Neuron (in vitro differentiated cells): ENCODE measurements at regions not wholly inside any gene's neighbourhood (a gene's known extent, or its start where the extent isn't known, plus 50 kb on each side); places are given as distances from the start of the nearest gene placed in this dataset.

Experiments used
- H2AFZ ChIP-seq: one replicate; pipeline ENCODE4 v1.6.1; 2013; ENCODE audit warnings: low read depth, mild to moderate bottlenecking, inconsistent platforms, low read length, moderate library complexity
- H3K27me3 ChIP-seq: one replicate; pipeline ENCODE4 v1.6.1; 2013; ENCODE audit warnings: low read length; ENCODE audit not compliant: insufficient read depth
- H3K36me3 ChIP-seq: one replicate; pipeline ENCODE4 v1.6.1; 2013; ENCODE audit warnings: low read length; ENCODE audit not compliant: insufficient read depth
- H3K4me1 ChIP-seq: one replicate; pipeline ENCODE4 v1.6.1; 2013; ENCODE audit warnings: low read length; ENCODE audit not compliant: insufficient read depth
- H3K4me3 ChIP-seq: 2 replicates; pipeline ENCODE4 v1.5.1; 2013; ENCODE audit warnings: mild to moderate bottlenecking, low read length, moderate library complexity
- H3K9me3 ChIP-seq: one replicate; pipeline ENCODE4 v1.6.1; 2013; ENCODE audit warnings: low read length

DNA sequence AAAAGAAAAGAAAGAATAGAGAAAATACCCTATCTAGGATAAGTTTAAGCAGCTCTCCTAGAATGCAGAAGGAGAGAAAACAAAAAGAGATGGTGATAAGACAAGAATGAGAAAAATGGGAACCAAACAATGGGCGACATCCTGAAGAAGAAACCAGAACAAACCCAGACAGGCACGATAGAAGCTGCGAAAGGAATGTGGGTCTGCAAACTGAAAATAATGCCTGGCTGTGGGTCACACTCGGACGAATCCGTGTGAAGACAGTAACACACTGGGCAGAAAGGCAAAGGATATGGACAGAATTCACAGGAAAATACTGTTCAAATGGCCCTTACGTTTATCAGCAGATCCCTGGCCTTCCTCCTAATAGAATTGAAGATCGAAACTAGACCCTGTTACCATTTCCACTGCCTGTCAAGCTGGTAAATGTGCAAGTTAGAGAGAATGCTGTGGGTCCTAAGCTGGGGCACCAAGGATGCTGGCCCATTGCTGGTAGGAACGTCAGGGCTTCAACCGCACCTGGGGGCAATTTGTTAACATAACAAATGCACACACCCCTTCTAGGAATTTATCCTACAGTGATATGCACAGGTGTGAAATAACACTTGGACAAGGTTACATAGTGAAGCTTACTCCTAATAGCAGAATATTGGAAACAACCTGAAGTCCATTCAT, 117.5 kb upstream of the RFLNA start:
- Histone ChIP-seq H3K4me1 (no peaks in the 10 kb centered on the region), H3K4me3 (no peak overlapping the region), H3K9me3 (no peaks in the 10 kb centered on the region), H3K36me3 (no peaks in the 10 kb centered on the region), H3K27me3 (no peaks in the 10 kb centered on the region), H2AFZ (no peak overlapping the region)

- Histone ChIP-seq H3K9me3 (no peaks in the 10 kb centered on the region), H3K4me1 (no peaks in the 10 kb centered on the region), H2AFZ (no peak overlapping the region), H3K27me3 (no peaks in the 10 kb centered on the region), H3K36me3 (no peaks in the 10 kb centered on the region), H3K4me3 (no peak overlapping the region)
These were observed 117.0 kb upstream of the RFLNA start for GRCh38 chr12:124177951-124178316.

DNA sequence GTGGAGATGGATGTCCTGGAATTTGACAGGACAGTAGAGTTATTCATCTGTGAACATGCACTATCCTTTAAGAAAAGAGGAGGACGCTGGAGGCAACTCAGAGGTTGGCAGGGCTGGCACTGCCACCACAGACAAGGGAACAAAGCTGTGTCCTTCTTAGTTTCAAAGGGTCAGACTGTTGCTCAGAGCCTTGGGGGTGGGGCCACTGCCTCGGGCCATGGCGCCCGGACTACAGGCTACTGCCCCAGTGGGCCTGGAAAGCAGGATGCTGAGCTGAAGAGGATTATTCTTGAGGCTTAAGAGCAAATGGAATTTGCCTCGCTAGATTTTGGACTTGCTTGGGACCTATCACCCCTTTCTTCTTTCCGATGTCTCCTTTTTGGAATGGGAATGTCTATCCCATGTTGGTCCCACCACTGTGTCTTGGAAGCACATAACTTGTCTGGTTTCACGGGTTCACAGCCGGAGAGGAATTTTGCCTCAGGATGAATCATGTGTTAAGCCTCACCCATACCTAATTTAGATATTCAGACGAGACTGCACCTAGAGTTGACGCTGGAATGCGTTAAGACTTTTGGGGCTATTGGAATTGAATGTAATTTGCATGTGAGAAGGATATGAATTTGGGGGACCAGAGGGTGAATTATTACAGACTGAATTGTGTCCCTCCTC, 114.8 kb upstream of the RFLNA start:
- no peaks in the 10 kb centered on the region for H3K36me3 ChIP-seq
- no peaks in the 10 kb centered on the region for H3K27me3 ChIP-seq
- H2AFZ ChIP-seq: no peak overlapping the region
- no peak overlapping the region for H3K4me3 ChIP-seq
- no peaks in the 10 kb centered on the region for H3K9me3 ChIP-seq
- H3K4me1 ChIP-seq: no peaks in the 10 kb centered on the region

DNA sequence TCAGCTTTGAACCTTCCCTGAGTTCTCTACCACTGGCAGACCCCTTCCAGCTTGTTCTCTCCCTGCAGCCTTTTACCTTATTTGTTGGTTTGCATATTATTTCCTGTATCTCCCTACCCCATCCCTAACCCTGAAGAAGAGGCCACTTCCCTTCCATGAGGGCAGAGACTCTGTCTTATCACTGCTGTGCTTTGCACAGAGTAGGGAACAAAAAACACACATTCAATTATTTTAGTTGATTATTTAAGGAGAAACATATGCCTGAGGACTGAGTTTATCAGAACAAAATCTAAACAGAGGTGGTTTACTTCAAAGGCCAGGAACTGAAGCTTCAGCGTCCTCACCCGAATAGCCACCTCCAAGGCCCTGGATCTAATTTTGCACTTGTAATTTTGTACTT, 111.7 kb upstream of the RFLNA start:
- H3K4me3 ChIP-seq: no peak overlapping the region

GRCh38 chr12:124184456-124184855, 110.4 kb upstream of the RFLNA start:
- peaks cover 5% of the 10 kb centered on the region for H3K4me1 ChIP-seq
- no peaks in the 10 kb centered on the region for H3K9me3 ChIP-seq
- no peaks in the 10 kb centered on the region for H3K36me3 ChIP-seq
- no peaks in the 10 kb centered on the region for H3K27me3 ChIP-seq
- no peak overlapping the region for H3K4me3 ChIP-seq
- H2AFZ ChIP-seq: no peak overlapping the region

More for the DNA sequence above, 111.7 kb upstream of the RFLNA start:
- H2AFZ ChIP-seq: no peak overlapping the region
- no peaks in the 10 kb centered on the region for H3K36me3 ChIP-seq
- H3K9me3 ChIP-seq: no peaks in the 10 kb centered on the region
- peaks cover 5% of the 10 kb centered on the region for H3K4me1 ChIP-seq
- no peaks in the 10 kb centered on the region for H3K27me3 ChIP-seq

- Histone ChIP-seq H3K4me1 (peaks cover 5% of the 10 kb centered on the region), H3K36me3 (no peaks in the 10 kb centered on the region), H2AFZ (no peak overlapping the region), H3K4me3 (no peak overlapping the region), H3K9me3 (no peaks in the 10 kb centered on the region), H3K27me3 (no peaks in the 10 kb centered on the region)
These were observed 108.8 kb upstream of the RFLNA start for GRCh38 chr12:124185971-124186686.

- peaks cover 5% of the 10 kb centered on the region for H3K9me3 ChIP-seq
- H3K36me3 ChIP-seq: no peaks in the 10 kb centered on the region
- no peak overlapping the region for H3K4me3 ChIP-seq
- peaks cover 5% of the 10 kb centered on the region for H3K4me1 ChIP-seq
- H3K27me3 ChIP-seq: no peaks in the 10 kb centered on the region
- H2AFZ ChIP-seq: no peak overlapping the region
These were observed 106.8 kb upstream of the RFLNA start for GRCh38 chr12:124188084-124188483.

DNA sequence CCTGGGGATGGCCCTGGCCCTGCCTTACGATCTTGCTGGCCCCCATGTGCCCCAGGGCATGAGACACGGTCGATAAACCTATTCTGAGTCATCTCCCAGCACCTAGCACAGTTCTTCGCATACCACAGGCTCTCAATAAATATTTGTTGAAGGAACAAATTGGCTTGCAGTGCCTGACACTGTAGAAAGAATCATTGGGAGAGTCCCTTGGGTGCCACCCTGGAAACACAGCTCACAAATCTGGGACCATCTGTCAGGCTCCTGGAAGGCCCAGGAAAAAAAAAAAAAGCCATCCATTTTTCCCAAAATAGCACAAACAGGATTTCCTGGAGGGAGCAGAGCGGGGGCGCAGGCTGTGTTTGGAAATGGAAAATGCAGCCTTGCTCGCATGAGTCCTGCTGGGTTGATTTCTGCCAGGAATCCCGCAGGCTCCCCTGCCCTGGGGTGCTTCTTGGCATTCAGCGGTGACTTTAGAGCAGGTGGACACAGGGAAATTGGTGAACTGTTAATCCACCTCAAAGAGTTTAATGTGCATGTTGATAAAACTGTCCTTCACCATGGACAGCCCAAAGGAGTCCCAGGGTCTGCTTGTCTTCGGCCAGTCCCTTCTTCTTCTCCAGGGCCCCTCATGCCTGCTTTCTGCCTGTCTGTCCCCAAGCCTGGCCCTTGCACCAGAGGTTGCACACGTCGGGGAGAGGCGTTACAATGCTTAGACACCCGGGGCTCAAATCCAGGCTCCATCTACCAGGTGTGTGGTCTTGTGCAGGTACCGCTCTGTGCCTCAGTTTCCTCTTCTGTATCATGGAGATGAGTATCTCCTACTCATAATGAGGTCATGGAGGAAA, 106.1 kb upstream of the RFLNA start:
- Histone ChIP-seq H2AFZ (no peak overlapping the region), H3K4me3 (no peak overlapping the region), H3K36me3 (no peaks in the 10 kb centered on the region), H3K27me3 (no peaks in the 10 kb centered on the region), H3K4me1 (peaks cover 5% of the 10 kb centered on the region), H3K9me3 (peaks cover 9% of the 10 kb centered on the region)

GRCh38 chr12:124190312-124191023, 104.4 kb upstream of the RFLNA start:
- H3K4me1 ChIP-seq: peaks cover 5% of the 10 kb centered on the region

DNA sequence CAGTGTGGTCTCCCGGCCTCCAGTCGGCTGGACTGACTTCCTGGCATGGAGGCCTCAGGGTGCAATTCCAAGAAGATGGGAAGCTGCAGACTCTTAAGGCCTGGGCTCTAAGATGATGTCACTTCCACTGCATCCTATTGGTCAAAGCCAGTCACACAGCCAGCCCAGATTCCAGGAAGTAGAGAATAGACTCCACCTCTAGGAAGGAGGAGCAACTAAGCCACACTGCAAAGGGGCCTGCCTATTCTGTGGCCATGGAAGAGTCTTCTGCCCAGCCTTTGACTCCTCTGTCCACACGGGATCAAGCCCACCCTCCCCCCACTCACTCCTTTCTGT, 103.9 kb upstream of the RFLNA start:
- Histone ChIP-seq H2AFZ (no peak overlapping the region), H3K4me3 (no peak overlapping the region), H3K36me3 (no peaks in the 10 kb centered on the region), H3K27me3 (no peaks in the 10 kb centered on the region), H3K9me3 (peaks cover 9% of the 10 kb centered on the region), H3K4me1 (peaks cover 2% of the 10 kb centered on the region)

More at GRCh38 chr12:124190312-124191023, 104.4 kb upstream of the RFLNA start:
- Histone ChIP-seq H3K27me3 (no peaks in the 10 kb centered on the region), H2AFZ (no peak overlapping the region), H3K9me3 (peaks cover 9% of the 10 kb centered on the region), H3K4me3 (no peak overlapping the region), H3K36me3 (no peaks in the 10 kb centered on the region)

GRCh38 chr12:124191966-124192365, 102.9 kb upstream of the RFLNA start:
- H3K4me3 ChIP-seq: no peak overlapping the region
- peaks cover 9% of the 10 kb centered on the region for H3K9me3 ChIP-seq
- H3K36me3 ChIP-seq: no peaks in the 10 kb centered on the region
- H2AFZ ChIP-seq: no peak overlapping the region
- no peaks in the 10 kb centered on the region for H3K27me3 ChIP-seq
- H3K4me1 ChIP-seq: no peaks in the 10 kb centered on the region

- Histone ChIP-seq H3K36me3 (no peaks in the 10 kb centered on the region), H3K27me3 (no peaks in the 10 kb centered on the region), H3K9me3 (peaks cover 9% of the 10 kb centered on the region), H3K4me1 (no peaks in the 10 kb centered on the region), H2AFZ (no peak overlapping the region), H3K4me3 (no peak overlapping the region)
These were observed 100.5 kb upstream of the RFLNA start for GRCh38 chr12:124194264-124194892.
